ENCODE measurements at regions not wholly inside any gene's neighbourhood (a gene's known extent, or its start where the extent isn't known, plus 50 kb on each side); places are given as distances from the start of the nearest gene placed in this dataset.
"Not testable (repeated sequence)": the region's sequence is repeated elsewhere in the genome, so short reads cannot be mapped to it uniquely, and the experiment has no call there.

GRCh38 chr16:33709856-33710695, 250.7 kb downstream of the TP53TG3F start:
- TF ChIP-seq CTCF, POLR2A (IDR thresholded peaks at IDR 0.05): not testable (repeated sequence)

Data from testis (tissue), 2 donors.